GM18505 (cell line): ENCODE measurements at regions not wholly inside any gene's neighbourhood (a gene's known extent, or its start where the extent isn't known, plus 50 kb on each side); places are given as distances from the start of the nearest gene placed in this dataset.
"Not testable (repeated sequence)": the region's sequence is repeated elsewhere in the genome, so short reads cannot be mapped to it uniquely, and the experiment has no call there.

Experiments
- ATAC-seq: cut with Tn5 transposase; IDR thresholded peaks from one replicate; pipeline ENCODE4 v1.9.1; 2021; ENCODE audit not compliant: unreplicated experiment
- POLR2A ChIP-seq: IDR thresholded peaks from 4 replicates; pipeline ENCODE4 v1.6.1; 2011; ENCODE audit warnings: borderline replicate concordance; ENCODE audit not compliant: insufficient read depth, insufficient read length; ENCODE audit errors: extremely low read depth

DNA sequence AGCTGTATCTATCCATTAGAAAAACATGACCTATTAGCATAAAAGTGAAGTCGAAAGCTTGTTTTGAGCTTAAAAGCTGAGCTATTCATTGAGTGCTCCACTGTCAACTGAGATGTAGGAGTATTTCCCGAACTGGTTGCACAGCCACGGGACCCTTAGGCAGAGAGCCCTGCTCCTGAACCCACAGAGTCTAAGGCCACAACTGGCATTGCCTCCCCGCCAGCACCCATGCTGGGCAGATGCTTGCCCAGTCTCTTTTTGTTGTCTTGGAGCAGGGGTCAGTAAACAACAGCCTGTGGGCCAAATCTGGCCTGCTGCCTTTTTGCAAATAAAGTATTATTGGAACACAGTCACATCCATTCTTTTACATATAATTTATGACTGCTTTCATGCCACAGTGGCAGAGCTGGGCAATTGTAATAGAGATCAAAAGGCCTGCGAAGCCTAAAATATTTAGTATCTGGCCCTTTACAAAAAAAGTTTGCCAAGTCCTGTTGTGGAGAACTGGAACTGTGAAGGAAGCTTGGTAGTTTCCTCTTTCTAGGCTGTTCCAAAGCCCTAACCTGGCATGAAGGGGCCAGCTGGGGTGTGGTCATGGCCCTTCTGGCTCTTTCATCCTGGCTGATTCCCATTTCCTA lies 58.4 kb upstream of the WAPL start:
- no peak for ATAC-seq
- TF ChIP-seq POLR2A: no peak

DNA sequence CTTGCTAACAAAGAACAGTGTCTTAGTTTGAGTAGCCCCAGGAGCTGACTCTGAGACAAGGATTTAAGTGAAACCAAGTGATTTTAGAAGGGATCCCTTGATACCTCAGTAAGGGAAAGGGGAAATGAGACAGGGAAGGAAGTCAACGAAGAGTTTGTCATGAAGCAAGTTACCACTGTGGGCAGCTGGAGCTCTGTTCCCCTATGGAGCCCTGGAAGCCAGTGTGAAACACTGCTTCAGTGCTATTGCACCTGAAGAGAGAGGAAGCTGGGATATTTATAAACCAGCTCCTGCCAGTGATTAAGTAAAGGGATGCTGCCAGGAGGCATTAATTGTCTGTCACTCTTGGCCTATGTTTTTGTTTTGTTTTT lies 58.9 kb upstream of the WAPL start:
- no peak for ATAC-seq
- no peak for TF ChIP-seq POLR2A

DNA sequence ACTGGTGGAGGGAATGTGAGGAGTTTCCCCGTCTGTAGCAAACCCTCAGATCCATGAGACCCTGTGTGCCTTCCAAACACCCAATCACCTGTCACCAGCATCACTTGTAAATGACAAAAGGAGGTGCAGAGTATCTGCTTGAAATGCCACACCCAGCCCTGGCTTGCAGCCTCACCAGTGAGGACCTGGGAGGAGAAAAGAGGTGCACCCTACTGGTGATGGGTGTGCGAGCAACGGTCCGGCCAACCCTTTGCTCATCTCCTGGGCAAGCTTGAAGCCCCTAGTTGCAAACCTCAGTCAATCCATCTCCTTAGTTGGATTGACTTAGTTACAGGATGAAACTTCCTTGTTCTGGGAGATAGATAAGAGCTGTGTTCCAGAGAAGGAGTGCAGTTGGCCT lies 62.4 kb upstream of the WAPL start:
- no peak for TF ChIP-seq POLR2A
- ATAC-seq: no peak

DNA sequence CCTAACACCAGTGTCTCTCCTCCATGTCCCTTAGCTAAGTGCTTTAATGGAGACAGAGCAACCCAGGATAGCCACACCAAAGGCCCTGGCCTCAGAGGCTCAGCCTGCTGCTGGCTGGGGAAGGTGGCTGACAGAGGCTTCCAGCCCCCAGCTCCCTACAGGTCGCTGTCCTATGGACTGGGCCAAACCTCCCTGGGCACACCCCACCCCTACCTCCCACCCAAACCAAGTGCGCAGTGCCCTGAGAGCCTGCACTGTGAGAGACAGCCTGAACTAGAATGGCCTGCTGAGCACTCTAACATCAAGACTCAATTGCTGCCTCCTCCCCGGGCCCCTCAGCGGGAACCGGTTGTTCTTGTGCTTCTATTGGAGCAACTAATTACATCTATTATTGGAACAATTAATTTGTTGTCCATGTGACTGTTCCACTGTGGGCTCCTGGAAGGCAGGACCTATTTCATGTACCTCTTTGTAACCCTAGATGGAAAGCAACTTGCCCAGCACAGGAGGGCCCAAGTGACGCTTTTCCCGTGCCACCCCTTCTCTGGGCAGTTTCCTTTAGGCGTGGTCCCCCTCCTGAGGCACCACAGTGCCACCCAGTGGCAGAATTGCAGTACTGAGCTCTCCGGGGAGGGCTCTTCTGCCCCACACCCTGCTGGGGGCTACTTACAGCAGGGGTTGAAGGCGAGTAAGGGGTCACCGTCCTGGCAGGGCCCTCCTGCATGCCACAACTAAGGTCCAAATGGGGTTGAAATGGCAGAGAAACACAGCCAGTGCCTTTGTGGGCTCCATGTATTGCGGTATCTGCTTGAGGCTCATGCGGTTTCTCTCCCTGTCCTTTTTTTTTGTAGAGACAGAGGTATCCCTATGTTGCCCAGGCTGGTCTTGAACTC lies 63.7 kb upstream of the WAPL start:
- TF ChIP-seq POLR2A: no peak
- ATAC-seq: peak; percentile 90

DNA sequence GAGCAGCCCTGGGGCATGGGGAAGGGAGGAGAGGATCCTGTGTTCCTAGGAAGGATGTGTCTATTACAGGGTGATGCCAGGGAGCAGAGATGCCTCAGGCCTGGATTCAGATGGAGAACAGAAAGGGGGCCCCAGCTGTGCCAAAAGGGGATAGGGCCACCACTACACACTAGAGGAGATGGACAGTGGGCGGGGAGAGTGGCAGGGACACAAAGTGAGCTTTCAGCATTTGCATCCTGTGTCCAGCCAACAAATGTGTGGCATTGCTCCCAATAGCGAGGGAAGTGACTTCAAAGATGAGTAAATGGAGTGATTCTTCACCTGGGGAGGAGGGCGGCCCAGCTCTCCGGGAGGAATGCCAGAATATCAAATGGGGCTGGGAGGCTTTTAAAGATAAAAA lies 64.9 kb upstream of the WAPL start:
- ATAC-seq: no peak
- no peak for TF ChIP-seq POLR2A

DNA sequence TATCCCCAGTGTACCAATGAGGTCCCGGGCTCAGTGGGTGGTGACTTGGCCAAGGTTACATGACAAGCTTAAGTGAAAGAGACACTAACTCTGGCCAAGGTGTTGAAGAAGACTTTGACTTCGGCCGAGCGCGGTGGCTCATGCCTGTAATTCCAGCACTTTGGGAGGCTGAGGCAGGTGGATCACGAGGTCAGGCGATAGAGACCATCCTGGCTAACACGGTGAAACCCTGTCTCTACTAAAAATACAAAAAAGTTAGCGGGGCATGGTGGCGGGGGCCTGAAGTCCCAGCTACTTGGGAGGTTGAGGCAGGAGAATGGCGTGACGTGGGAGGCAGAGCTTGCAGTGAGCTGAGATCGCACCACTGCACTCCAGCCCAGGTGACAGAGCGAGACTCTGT lies 65.6 kb upstream of the OPN4 start:
- not testable (repeated sequence) for ATAC-seq

DNA sequence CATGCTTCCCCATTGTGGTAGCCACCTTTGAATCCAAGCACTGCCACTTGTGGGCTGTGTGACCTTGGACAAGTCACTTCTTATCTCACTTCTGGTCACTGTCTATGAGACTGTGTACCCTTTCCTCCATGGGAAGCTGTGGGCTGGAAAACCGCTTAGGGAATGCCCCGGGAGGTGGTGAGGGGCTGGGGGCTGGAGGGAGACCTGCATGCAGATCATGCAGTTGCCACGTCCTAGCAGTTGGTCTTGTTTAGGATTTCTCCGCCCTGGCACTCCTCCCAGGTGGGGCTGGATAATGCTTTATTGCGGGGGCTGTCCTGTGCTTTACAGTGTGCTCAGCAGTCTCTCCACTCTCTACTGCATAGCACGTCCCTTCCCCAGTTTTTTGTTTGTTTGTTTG lies 62.9 kb upstream of the OPN4 start:
- ATAC-seq: no peak
- no peak for TF ChIP-seq POLR2A

DNA sequence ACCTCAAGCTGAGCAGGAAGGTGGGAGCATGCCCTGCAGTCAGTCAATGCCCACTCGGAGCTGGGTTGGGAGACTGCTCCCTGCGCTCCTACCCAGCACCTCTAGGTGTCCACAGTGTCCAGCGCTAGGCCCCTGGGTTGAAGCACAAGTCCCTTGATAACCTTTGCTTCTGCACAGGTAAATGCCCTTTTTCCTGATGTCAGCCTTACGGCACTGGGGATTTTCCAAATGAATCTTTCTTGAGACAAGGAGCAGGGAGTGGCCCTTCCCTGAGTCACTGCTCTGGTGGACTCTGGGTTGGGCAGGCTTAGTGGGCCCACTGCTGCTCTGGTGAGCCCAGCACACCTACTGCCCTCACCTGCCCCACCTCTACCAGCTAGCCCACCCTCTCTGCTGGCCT lies 61.9 kb upstream of the OPN4 start:
- no peak for ATAC-seq
- TF ChIP-seq POLR2A: no peak

DNA sequence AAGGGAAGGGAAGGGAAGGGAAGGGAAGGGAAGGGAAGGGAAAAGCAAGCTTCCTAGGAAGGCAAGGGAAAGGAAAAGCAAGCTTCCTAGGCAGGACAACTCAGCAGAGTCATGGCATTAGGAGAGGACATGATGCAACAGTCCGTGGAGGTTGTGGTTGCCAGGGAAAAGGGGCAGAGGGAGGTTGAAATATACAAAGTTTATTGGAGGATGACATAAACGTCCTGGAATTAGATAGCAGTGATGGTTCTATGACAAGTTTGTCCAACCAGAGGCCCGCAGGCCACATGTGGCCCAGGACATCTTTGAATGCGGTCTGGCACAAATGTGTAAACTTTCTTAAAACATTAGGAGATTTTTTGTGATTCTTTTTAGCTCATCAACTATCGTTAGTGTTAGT lies 59.8 kb upstream of the OPN4 start:
- TF ChIP-seq POLR2A: no peak
- no peak for ATAC-seq

DNA sequence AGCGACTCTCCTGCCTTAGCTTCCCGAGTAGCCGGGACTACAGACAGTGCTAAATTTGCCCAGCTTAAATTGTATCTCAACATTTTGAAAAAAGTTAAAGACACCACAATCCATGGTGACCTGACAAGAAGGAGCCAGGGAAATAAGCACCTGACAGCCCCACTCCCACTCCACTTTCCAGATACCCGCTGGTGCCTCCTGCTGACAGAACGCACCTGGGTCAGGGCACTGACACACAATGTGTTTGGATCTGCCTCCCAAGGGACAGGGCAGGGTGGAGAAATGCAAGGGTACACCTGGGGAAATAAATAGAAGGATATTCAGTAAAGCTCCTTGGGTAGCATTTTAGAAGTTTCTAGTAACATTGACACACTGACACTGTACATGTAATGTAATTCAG lies 58.9 kb upstream of the OPN4 start:
- ATAC-seq: no peak
- no peak for TF ChIP-seq POLR2A

DNA sequence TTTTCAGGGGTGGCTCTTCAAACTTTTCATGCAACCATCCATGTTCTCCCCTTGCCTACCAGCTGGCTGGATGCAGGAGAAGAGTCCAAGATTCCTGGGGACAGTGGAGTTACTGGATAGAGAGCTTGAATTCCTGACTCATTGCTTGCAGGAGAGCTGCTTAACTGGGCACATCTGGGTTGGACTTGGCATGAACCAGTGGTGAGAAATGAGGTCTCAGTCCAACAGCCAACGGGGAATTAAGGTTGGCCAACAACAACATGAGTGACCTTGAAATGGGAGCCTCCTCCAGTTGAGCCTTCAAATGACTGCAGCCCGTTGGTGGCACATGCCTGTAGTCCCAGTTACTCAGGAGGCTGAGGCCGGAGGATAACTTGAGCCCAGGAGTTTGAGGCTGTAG lies 58.1 kb upstream of the OPN4 start:
- no peak for TF ChIP-seq POLR2A
- ATAC-seq: no peak

DNA sequence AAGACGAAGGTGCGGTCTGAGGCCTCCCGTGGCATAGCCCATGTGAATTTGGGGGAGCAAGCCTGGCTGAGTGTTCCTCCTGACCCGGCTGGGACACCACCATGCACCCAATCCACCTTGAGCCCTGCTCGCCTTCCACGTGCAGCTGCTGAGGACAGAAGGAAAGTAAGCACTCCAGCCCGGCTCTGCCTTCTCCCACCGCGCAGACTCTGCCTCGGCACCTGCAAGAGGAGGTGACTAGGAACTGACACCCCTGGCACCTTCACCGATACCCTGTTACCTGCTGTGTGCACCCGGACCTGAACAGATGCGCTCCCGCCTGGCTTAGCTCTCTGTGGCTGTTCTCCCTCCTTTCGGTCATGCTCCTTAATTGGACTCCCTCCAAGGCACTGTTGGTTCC lies 57.0 kb upstream of the OPN4 start:
- TF ChIP-seq POLR2A: no peak

DNA sequence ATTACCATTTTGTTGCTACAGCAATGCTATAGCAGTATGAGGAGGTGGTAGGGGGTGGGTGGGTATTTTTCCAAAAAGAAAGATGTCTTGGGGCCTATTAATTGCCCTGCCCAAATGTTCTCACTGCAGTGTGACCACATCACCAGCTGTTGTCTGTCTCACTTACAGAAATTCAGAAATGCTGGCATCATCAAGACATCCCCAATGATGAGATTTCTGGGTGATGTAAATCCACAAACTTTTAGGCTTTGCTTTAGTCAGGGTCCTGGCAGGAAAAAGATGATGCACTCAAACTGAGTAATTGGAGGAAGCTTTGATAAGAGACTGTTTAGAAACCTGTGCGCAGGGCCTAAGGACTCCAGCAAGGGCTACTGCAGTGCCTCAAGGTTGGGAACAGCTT lies 56.2 kb upstream of the OPN4 start:
- TF ChIP-seq POLR2A: no peak
- no peak for ATAC-seq

More for the DNA sequence above, 57.0 kb upstream of the OPN4 start:
- no peak for ATAC-seq

DNA sequence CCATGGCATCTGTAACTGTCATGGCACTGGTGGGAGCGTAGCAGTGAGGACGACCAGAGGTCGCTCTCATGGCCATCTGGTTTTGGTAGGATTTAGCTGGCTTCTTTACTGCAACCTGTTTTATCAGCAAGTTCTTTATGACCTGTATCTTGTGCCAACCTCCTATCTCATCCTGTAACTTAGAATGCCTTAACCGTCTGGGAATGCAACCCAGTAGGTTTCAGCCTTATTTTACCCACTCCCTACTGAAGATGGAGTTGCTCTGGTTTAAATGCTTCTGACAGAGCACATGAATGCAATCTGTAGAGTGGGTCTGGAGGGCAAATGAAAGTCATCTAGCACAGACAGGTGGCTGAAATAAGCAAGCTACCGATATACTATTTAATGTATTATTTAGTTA lies 55.3 kb upstream of the OPN4 start:
- no peak for TF ChIP-seq POLR2A
- no peak for ATAC-seq
